Right atrium auricular region (tissue), 2 donors: ENCODE measurements at regions not wholly inside any gene's neighbourhood (a gene's known extent, or its start where the extent isn't known, plus 50 kb on each side); places are given as distances from the start of the nearest gene placed in this dataset.
A peak's percentile ranks its signal among the peaks of the same experiment; 100 is the strongest.

Source experiments
- DNase-seq: peaks from one replicate; pipeline ENCODE4 v3.0.0-alpha.2; 2019; ENCODE audit warnings: low spot score
- H3K27ac ChIP-seq, 2 donors: fragments of 200-600 bp; sonication (generic); 1 replicate in 1 of 2; 2 replicates in 1 of 2; pipeline ENCODE4 v1.5.1; 2016 to 2019
- H3K27me3 ChIP-seq, 2 donors: fragments of 200-600 bp; sonication (generic); one replicate each; pipeline versions ENCODE4 v1.5.1 to v1.6.0; 2017 to 2019
- H3K36me3 ChIP-seq: fragments of 200-600 bp; sonication (generic); one replicate; pipeline ENCODE4 v1.5.1; 2016
- H3K4me1 ChIP-seq, 2 donors: fragments of 200-600 bp; sonication (generic); one replicate each; pipeline versions ENCODE4 v1.5.1 to v1.6.0; 2017 to 2019
- H3K4me3 ChIP-seq, 2 donors: fragments of 200-600 bp; sonication (generic); 1 replicate in 1 of 2; 2 replicates in 1 of 2; pipeline ENCODE4 v1.5.1; 2017 to 2019; ENCODE audit warnings: mild to moderate bottlenecking in 1 of 2, moderate library complexity in 1 of 2
- H3K9me3 ChIP-seq, 2 donors: fragments of 200-600 bp; sonication (generic); one replicate each; pipeline ENCODE4 v1.5.1; 2019
- TF ChIP-seq, protein P1 (sequence below), 2 donors: fragments of 200-600 bp; sonication (generic); IDR thresholded peaks; one replicate each; pipeline ENCODE4 v1.5.1; 2019; ENCODE audit warnings: antibody characterized with exemption in 2 of 2

GRCh38 chr12:124201248-124201647, 93.6 kb upstream of the RFLNA start:
- no peaks in the 10 kb centered on the region for H3K4me1 ChIP-seq
- H3K9me3 ChIP-seq: peaks cover 0 to 31% of the 10 kb centered on the region in 2 donors
- H3K27me3 ChIP-seq: no peaks in the 10 kb centered on the region
- TF ChIP-seq, protein P1, sequence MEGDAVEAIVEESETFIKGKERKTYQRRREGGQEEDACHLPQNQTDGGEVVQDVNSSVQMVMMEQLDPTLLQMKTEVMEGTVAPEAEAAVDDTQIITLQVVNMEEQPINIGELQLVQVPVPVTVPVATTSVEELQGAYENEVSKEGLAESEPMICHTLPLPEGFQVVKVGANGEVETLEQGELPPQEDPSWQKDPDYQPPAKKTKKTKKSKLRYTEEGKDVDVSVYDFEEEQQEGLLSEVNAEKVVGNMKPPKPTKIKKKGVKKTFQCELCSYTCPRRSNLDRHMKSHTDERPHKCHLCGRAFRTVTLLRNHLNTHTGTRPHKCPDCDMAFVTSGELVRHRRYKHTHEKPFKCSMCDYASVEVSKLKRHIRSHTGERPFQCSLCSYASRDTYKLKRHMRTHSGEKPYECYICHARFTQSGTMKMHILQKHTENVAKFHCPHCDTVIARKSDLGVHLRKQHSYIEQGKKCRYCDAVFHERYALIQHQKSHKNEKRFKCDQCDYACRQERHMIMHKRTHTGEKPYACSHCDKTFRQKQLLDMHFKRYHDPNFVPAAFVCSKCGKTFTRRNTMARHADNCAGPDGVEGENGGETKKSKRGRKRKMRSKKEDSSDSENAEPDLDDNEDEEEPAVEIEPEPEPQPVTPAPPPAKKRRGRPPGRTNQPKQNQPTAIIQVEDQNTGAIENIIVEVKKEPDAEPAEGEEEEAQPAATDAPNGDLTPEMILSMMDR (IDR thresholded peaks at IDR 0.05): no peak
- no peak for DNase-seq
- no peak overlapping the region for H3K4me3 ChIP-seq
- no peak overlapping the region for H3K27ac ChIP-seq
- no peaks in the 10 kb centered on the region for H3K36me3 ChIP-seq

DNA sequence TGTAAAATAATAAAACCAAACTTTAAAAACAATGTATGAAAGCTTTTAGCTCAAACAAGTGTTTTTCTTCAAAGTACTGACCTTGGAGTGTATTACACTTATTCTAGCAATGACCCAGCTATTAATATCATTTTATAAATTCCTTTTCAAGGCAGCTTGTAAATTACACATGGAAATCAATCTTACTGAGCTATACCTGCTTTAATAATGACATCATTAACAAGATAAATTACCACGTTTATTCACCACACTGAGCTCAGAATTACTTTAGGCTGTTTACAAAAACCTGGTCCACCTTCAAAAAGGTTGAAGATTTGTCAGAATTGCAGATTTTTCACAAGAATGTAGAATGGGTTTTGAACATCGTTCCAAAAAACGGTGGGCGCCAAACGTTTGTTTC, 91.7 kb upstream of the RFLNA start:
- no peak for DNase-seq
- TF ChIP-seq, protein P1 (IDR thresholded peaks at IDR 0.05): no peak
- H3K4me1 ChIP-seq: peaks cover 0 to 4% of the 10 kb centered on the region in 2 donors
- H3K36me3 ChIP-seq: no peaks in the 10 kb centered on the region
- no peak overlapping the region for H3K4me3 ChIP-seq
- H3K27ac ChIP-seq: no peak overlapping the region
- no peaks in the 10 kb centered on the region for H3K27me3 ChIP-seq
- peaks cover 0 to 18% of the 10 kb centered on the region in 2 donors for H3K9me3 ChIP-seq

DNA sequence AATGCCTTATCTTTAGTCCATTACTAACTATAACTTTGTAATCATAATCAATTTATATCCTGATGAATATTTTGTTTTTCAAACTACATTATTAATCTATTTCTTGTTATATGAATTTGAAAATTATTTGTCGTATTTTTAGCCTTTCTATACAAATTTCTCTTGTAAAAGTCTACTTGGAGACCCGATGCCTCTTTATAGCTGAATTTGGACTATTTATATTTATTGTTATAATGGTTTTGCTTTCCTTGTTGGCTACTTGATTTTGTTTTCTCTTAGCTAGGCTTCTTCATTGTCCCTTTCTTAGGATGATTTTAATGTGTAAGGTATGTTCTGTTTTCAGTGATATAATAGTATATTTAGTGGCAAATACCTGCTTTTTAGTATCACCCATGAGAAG, 89.5 kb upstream of the RFLNA start:
- H3K27me3 ChIP-seq: no peaks in the 10 kb centered on the region
- no peak overlapping the region for H3K27ac ChIP-seq
- TF ChIP-seq, protein P1 (IDR thresholded peaks at IDR 0.05): no peak
- H3K36me3 ChIP-seq: no peaks in the 10 kb centered on the region
- DNase-seq: no peak
- peaks cover 0 to 8% of the 10 kb centered on the region in 2 donors for H3K4me1 ChIP-seq
- H3K4me3 ChIP-seq: no peak overlapping the region
- H3K9me3 ChIP-seq: peaks cover 0 to 18% of the 10 kb centered on the region in 2 donors

DNA sequence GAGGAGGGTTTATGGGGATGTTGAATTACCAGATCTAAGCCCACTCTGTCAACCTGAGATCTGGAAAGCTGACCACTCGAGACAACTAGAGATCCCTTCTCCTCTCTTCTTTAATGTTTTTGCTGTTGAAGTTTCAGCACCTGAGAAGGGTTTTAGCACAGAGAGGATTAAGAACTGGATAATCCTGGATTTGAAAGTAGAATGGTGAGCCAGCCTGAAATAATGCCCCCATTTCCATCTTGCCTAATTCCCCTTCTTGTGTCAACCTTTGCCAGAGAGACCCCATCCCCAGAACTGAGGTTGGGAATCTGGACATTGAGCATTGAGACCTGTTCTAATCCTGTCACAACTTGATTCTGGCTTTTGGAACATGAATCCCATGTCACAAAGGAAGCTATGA, 87.8 kb upstream of the RFLNA start:
- H3K4me1 ChIP-seq: peaks cover 0 to 8% of the 10 kb centered on the region in 2 donors
- H3K4me3 ChIP-seq: no peak overlapping the region
- H3K9me3 ChIP-seq: peaks cover 0 to 22% of the 10 kb centered on the region in 2 donors
- TF ChIP-seq, protein P1 (IDR thresholded peaks at IDR 0.05): no peak
- no peaks in the 10 kb centered on the region for H3K27me3 ChIP-seq
- no peak for DNase-seq
- no peaks in the 10 kb centered on the region for H3K36me3 ChIP-seq
- no peak overlapping the region for H3K27ac ChIP-seq

GRCh38 chr12:124207617-124208016, 87.3 kb upstream of the RFLNA start:
- no peak overlapping the region for H3K4me3 ChIP-seq
- DNase-seq: no peak
- no peak overlapping the region for H3K27ac ChIP-seq
- peaks cover 0 to 8% of the 10 kb centered on the region in 2 donors for H3K4me1 ChIP-seq
- TF ChIP-seq, protein P1 (IDR thresholded peaks at IDR 0.05): no peak
- H3K27me3 ChIP-seq: no peaks in the 10 kb centered on the region
- H3K9me3 ChIP-seq: peaks cover 0 to 22% of the 10 kb centered on the region in 2 donors
- no peaks in the 10 kb centered on the region for H3K36me3 ChIP-seq

GRCh38 chr12:124208489-124208888, 86.4 kb upstream of the RFLNA start:
- DNase-seq: no peak
- TF ChIP-seq, protein P1 (IDR thresholded peaks at IDR 0.05): no peak
- Histone ChIP-seq H3K27me3 (no peaks in the 10 kb centered on the region), H3K36me3 (no peaks in the 10 kb centered on the region), H3K27ac (no peak overlapping the region), H3K4me3 (peak overlapping the region in 1 of 2 donors; percentile 8), H3K9me3 (peaks cover 0 to 22% of the 10 kb centered on the region in 2 donors), H3K4me1 (peaks cover 0 to 8% of the 10 kb centered on the region in 2 donors)
